HS-5 (cell line): ENCODE measurements at regions not wholly inside any gene's neighbourhood (a gene's known extent, or its start where the extent isn't known, plus 50 kb on each side); places are given as distances from the start of the nearest gene placed in this dataset.
"Not testable (repeated sequence)": the region's sequence is repeated elsewhere in the genome, so short reads cannot be mapped to it uniquely, and the experiment has no call there.

ENCODE experiments used
- DNase-seq: peaks from one replicate; pipeline ENCODE4 v3.0.0-alpha.2; 2012; ENCODE audit warnings: low read depth

- no peak for DNase-seq
Observed at GRCh38 chr2:114259389-114259788, 183.1 kb upstream of the DPP10 start.

GRCh38 chr2:114261366-114261765, 181.1 kb upstream of the DPP10 start:
- no peak for DNase-seq

DNA sequence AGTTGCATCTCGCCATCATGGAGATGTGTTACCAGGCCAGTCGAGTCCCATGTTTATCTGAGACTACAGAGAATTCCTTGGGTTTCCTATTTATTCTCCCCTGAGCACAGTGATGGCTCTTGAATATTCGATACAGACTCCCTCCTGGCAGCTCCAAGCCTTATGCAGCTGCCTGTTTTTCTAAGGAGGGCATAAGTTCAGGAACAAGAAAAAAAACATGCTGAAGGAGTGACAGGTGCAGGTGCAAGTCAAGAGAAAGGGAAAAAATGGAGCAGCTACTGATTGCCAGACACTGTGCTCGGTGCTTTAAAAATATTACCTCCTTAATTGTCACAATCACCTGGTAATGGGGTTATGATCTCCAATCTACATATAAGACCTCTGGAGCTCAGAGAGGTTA, 177.2 kb upstream of the DPP10 start:
- DNase-seq = no peak

- DNase-seq = no peak
Observed at GRCh38 chr2:114274957-114275356, 167.5 kb upstream of the DPP10 start.

DNA sequence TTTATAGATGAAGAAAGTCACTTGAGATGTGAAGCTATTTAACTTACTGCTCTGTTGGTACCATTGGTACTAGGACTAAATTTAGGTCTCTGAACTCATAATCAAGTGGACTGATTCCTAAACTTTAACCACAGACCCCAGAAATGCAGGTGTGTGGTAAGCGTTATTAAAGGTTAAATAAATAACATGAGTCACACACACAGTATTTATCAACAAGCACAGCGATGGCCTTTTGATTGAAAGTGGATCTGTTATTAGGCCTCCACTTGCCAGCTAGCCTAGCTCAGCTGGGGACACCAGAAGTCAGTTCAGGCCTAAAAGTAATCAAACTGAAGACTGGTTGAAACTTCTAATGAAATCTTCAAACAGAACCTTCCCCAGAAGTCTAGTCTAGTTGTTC, 161.3 kb upstream of the DPP10 start:
- no peak for DNase-seq

DNA sequence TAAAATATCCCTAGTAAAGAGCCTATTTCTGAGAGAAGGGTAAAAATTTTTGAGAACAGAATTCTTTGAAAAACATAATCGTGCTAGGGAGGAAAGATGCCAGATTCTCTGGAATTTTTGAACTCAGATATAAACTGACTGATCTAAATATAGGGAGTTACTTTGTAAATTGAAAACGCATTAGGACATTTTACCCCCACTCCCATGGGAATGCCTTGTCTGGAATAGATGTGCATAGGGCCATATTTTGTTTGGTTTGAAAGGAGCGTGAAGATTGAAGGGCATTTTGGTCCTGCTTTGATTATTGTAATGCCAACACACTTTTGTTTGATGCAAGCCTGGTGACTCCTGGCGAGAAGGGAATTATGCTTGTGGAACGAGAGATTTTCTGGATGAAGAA, 158.7 kb upstream of the DPP10 start:
- DNase-seq = no peak

GRCh38 chr2:114286438-114286837, 156.0 kb upstream of the DPP10 start:
- DNase-seq = no peak

- no peak for DNase-seq
Observed at GRCh38 chr2:114293355-114293754, 149.1 kb upstream of the DPP10 start.

DNA sequence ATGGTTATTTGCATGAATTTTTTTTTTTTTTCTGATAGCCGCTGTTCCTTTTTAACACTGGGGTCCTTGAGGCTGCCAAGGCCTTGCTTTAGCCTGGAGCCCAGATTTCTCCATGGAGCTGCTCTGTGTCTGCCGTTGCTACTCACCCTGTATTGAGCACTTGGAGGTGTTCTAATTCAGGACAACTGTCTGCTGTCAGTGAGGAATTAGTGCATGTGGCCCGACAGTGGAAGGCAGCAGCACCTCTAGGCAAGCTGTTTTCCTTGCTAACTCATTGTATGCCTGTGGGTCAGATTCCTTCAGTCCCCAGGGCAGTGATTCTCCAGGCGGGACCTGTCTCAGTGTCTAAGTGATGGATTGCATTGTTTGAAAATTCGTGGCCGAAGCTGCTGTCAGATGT, 147.7 kb upstream of the DPP10 start:
- no peak for DNase-seq

DNA sequence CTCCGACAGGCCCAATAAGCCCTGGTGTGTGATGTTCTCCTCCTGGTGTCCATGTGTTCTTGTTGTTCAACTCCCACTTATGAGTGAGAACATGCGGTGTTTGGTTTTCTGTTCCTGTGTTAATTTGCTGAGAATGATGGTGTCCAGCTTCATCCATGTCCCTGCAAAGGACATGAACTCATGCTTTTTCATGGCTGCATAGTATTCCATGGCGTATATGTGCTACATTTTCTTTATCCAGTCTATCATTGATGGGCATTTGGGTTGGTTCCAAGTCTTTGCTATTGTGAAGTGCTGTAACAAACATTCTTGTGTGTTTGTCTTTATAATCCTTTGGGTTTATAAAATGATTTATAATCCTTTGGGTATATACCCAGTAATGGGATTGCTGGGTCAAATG, 142.1 kb upstream of the DPP10 start:
- not testable (repeated sequence) for DNase-seq

DNA sequence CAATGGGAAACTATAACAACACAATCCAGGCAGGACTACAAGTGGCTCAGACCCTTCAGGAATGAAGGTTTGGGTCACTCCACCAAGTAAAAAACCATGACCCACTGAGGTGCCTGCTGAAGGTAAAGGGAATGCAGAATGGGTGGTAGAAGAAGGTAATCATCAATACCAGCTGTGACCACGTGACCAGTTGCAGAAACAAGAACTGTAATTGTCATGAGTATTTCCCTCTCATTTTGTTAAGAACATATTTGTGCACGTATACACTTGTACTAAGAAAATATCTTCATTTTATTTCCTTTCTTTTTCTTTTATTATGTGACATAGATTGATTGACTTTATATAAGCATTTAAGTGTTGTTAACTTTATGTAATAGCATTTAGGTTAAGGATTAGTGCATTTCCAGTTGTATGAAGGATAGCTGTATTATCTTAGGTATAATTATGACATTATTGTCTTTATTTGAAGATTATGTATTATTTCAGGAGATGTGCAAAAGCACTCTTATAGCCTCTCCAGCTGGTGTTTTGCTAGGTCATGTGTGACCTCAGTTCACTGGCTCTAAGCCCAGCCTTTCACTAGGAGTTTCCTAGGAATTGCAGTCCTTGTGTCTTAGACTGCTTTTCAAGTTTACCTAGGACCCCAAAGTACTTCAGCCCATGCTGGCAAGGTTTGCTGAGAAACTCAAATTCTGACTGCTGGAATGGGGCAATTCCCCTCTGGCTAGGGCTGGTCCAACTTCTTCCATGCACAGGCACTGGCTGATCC, 125.7 kb upstream of the DPP10 start:
- no peak for DNase-seq

- DNase-seq = no peak
Observed at GRCh38 chr2:114330594-114330993, 111.8 kb upstream of the DPP10 start.

GRCh38 chr2:114331934-114332333, 110.5 kb upstream of the DPP10 start:
- no peak for DNase-seq

DNA sequence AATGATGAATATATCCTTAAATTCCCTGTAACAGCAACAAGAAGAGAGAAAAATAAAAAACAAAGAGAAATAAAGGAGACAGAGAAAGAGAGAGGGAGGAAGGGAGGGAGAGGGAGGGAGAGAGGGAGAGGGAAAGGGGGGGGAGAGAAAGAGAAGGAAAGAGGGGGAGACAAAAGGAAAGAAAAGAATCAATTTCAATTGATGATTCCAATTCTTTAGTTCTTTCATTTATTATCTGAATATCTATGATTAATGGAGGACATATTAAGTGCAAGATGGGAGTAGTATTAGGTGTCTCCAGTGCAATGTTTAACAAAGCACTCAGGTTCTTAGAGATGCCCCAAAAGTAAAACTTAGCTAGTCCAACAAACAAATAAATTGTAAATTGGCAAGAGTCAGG, 97.2 kb upstream of the DPP10 start:
- DNase-seq = no peak

GRCh38 chr2:114346658-114347057, 95.8 kb upstream of the DPP10 start:
- DNase-seq = no peak

- DNase-seq = no peak
Observed at GRCh38 chr2:114350186-114350725, 92.2 kb upstream of the DPP10 start.

- no peak for DNase-seq
Observed at GRCh38 chr2:114352988-114353387, 89.5 kb upstream of the DPP10 start.

DNA sequence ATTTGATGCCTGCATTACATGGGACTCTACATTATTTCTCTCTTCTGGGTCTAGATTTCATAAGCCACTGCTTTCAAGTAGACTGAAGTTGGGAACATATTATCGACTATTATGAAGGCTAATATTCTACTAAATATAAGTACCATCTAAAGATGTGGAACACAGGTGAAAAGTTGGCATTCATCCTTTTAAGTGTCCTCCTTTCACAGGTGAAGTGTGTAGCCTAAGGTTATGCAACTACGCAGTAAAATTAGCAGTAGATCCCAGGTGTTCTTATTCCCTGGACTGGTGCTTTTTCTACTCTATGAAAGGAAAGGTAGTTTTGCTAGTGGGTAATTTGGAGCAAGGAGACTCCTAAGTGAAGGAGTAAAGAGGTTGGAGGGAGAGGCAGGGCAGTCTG, 88.2 kb upstream of the DPP10 start:
- DNase-seq = no peak

DNA sequence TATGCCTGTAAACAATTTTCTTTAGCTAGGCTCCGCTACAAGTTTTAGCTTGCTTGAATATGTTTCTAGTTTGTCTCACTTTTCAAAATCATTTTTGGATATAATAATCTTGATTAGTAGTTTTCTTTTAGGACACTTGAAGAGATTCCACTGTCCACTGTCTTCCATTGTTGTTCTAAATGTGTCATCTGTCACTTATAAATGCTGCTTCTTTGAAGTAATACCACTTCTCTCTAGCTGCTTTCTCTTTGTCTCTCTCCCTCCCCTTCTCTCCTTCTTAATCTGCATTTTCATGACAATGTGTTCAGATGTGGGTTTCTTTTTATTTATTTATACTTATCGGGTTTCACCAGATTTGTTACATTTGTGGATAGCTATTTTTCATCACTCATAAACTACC, 73.7 kb upstream of the DPP10 start:
- no peak for DNase-seq

DNA sequence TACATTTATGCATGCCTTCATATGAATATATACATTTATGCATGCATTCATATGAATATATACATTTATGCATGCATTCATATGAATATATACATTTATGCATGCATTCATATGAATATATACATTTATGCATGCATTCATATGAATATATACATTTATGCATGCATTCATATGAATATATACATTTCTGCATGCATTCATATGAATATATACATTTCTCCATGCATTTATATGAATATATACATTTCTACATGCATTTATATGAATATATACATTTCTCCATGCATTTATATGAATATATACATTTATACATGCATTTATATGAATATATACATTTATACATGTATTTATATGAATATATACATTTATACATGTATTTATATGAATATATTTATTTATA, 70.7 kb upstream of the DPP10 start:
- not testable (repeated sequence) for DNase-seq

GRCh38 chr2:114373591-114373990, 68.8 kb upstream of the DPP10 start:
- no peak for DNase-seq

- DNase-seq = no peak
Observed at GRCh38 chr2:114384441-114384840, 58.0 kb upstream of the DPP10 start.

DNA sequence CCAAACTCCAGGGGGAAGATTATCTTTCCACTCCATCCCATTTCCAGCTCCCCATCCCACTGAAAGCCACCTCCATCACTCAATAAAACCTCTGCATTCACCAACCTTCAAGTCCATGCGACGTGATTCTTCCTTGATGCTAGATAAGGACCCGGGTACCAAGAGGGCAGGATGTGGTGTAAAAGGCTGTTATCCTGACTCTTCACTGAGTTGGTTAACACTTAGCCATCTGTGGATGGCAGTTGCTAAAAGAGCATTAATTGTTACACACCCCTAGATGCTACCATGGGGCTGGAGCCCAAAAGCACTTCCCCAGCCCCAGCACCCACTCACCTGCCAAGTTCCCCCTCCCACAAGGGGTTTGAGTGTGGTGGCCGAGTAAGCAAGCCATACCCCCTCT, 53.4 kb upstream of the DPP10 start:
- no peak for DNase-seq
